Smooth muscle cell (in vitro differentiated cells): ENCODE measurements at regions not wholly inside any gene's neighbourhood (a gene's known extent, or its start where the extent isn't known, plus 50 kb on each side); places are given as distances from the start of the nearest gene placed in this dataset.

Experiments
- DNase-seq: peaks from one replicate; lab custom pipeline; 2025; ENCODE audit not compliant: unreplicated experiment; lab: John Stamatoyannopoulos, UW
- H2AFZ ChIP-seq: fragments of 200-600 bp; sonication (generic); 2 replicates; pipeline ENCODE4 v1.6.0; 2016; ENCODE audit warnings: antibody characterized with exemption, low read depth, mild to moderate bottlenecking
- H3F3A ChIP-seq: fragments of 200-600 bp; sonication (generic); 2 replicates; pipeline ENCODE4 v1.6.0; 2017; ENCODE audit warnings: antibody characterized with exemption, low read depth
- H3K27ac ChIP-seq: fragments of 200-600 bp; sonication (generic); 2 replicates; pipeline ENCODE4 v1.5.1; 2016; ENCODE audit warnings: low read depth, mild to moderate bottlenecking
- H3K27me3 ChIP-seq: fragments of 200-600 bp; sonication (generic); 2 replicates; pipeline ENCODE4 v1.6.1; 2016; ENCODE audit warnings: low read depth, mild to moderate bottlenecking
- H3K36me3 ChIP-seq: fragments of 200-600 bp; sonication (generic); 2 replicates; pipeline ENCODE4 v1.5.1; 2016; ENCODE audit warnings: low read depth
- H3K4me1 ChIP-seq: fragments of 200-600 bp; sonication (generic); 2 replicates; pipeline ENCODE4 v1.5.1; 2016; ENCODE audit warnings: low read depth
- H3K4me2 ChIP-seq: fragments of 200-600 bp; sonication (generic); 2 replicates; pipeline ENCODE4 v1.6.0; 2016; ENCODE audit warnings: mild to moderate bottlenecking
- H3K4me3 ChIP-seq: fragments of 200-600 bp; sonication (generic); 2 replicates; pipeline ENCODE4 v1.5.1; 2016; ENCODE audit warnings: mild to moderate bottlenecking
- H3K79me2 ChIP-seq: fragments of 200-600 bp; sonication (generic); 2 replicates; pipeline ENCODE4 v1.6.0; 2016; ENCODE audit warnings: low read depth, mild to moderate bottlenecking
- H3K9ac ChIP-seq: fragments of 200-600 bp; sonication (generic); 2 replicates; pipeline ENCODE4 v1.6.0; 2016; ENCODE audit warnings: low read depth
- H3K9me3 ChIP-seq: fragments of 200-600 bp; sonication (generic); replicated peaks from 2 replicates; pipeline ENCODE4 v1.5.1; 2016; ENCODE audit warnings: low read depth
- H4K20me1 ChIP-seq: fragments of 200-600 bp; sonication (generic); 2 replicates; pipeline ENCODE4 v1.6.0; 2016; ENCODE audit warnings: low read depth
- CTCF ChIP-seq: fragments of 200-600 bp; sonication (generic); IDR thresholded peaks from 2 replicates; pipeline ENCODE4 v1.5.1; 2017; ENCODE audit warnings: borderline replicate concordance, mild to moderate bottlenecking, antibody characterized with exemption; ENCODE audit not compliant: insufficient read depth, poor library complexity, severe bottlenecking
- WGBS: methylation state at CpG from one replicate; pipeline ENCODE4 v1.1.7; 2016; ENCODE audit warnings: low lambda C conversion rate; 5-methylcytosine and 5-hydroxymethylcytosine counted together

- Histone ChIP-seq H3K4me3 (no peak overlapping the region), H2AFZ (no peak overlapping the region), H3K36me3 (no peaks in the 10 kb centered on the region), H3K4me2 (no peak overlapping the region), H3K9me3 (no peaks in the 10 kb centered on the region), H3K27me3 (no peaks in the 10 kb centered on the region), H3F3A (no peaks in the 10 kb centered on the region), H3K27ac (no peak overlapping the region), H3K4me1 (peaks cover 6% of the 10 kb centered on the region), H3K9ac (no peak overlapping the region), H4K20me1 (no peaks in the 10 kb centered on the region), H3K79me2 (no peaks in the 10 kb centered on the region)
- no peak for DNase-seq
- no peak for TF ChIP-seq CTCF
- WGBS = 50% methylated on average over 2 of the region's 2 CpGs
These were observed 179.5 kb upstream of the NSMCE3 start for GRCh38 chr15:29449136-29449535.

- peaks cover 6% of the 10 kb centered on the region for H3K4me1 ChIP-seq
- H3K79me2 ChIP-seq = no peaks in the 10 kb centered on the region
- no peaks in the 10 kb centered on the region for H3K36me3 ChIP-seq
- no peak overlapping the region for H3K4me2 ChIP-seq
- H3F3A ChIP-seq = no peaks in the 10 kb centered on the region
- no peaks in the 10 kb centered on the region for H3K9me3 ChIP-seq
- H3K27me3 ChIP-seq = no peaks in the 10 kb centered on the region
- H3K27ac ChIP-seq = no peak overlapping the region
- H3K9ac ChIP-seq = no peak overlapping the region
- no peak overlapping the region for H3K4me3 ChIP-seq
- TF ChIP-seq CTCF = no peak
- H4K20me1 ChIP-seq = no peaks in the 10 kb centered on the region
- no peak overlapping the region for H2AFZ ChIP-seq
- no peak for DNase-seq
- 84% methylated on average over 4 of the region's 4 CpGs for WGBS
These were observed 178.7 kb upstream of the NSMCE3 start for GRCh38 chr15:29448320-29448719.

GRCh38 chr15:29446480-29446879 is 176.9 kb upstream of the NSMCE3 start:
- Histone ChIP-seq H3K4me1 (no peaks in the 10 kb centered on the region), H3K27me3 (no peaks in the 10 kb centered on the region), H3K9me3 (no peaks in the 10 kb centered on the region), H3K36me3 (no peaks in the 10 kb centered on the region), H2AFZ (no peak overlapping the region), H3K4me2 (no peak overlapping the region), H3K4me3 (no peak overlapping the region), H3K9ac (no peak overlapping the region), H3K79me2 (no peaks in the 10 kb centered on the region), H4K20me1 (no peaks in the 10 kb centered on the region), H3F3A (no peaks in the 10 kb centered on the region), H3K27ac (no peak overlapping the region)
- 91% methylated on average over 3 of the region's 3 CpGs for whole genome bisulfite sequencing
- no peak for DNase-seq
- TF ChIP-seq CTCF = no peak

- whole genome bisulfite sequencing = 91% methylated on average over 5 of the region's 5 CpGs
- Histone ChIP-seq H3K9me3 (no peaks in the 10 kb centered on the region), H2AFZ (no peak overlapping the region), H3K36me3 (no peaks in the 10 kb centered on the region), H3F3A (no peaks in the 10 kb centered on the region), H3K4me3 (no peak overlapping the region), H3K4me1 (no peaks in the 10 kb centered on the region), H3K9ac (no peak overlapping the region), H3K27ac (no peak overlapping the region), H3K4me2 (no peak overlapping the region), H4K20me1 (no peaks in the 10 kb centered on the region), H3K27me3 (no peaks in the 10 kb centered on the region), H3K79me2 (no peaks in the 10 kb centered on the region)
- no peak for DNase-seq
- TF ChIP-seq CTCF = no peak
These were observed 172.9 kb upstream of the NSMCE3 start for GRCh38 chr15:29442532-29442931.
